PC-3 (cell line): ENCODE measurements at regions not wholly inside any gene's neighbourhood (a gene's known extent, or its start where the extent isn't known, plus 50 kb on each side); places are given as distances from the start of the nearest gene placed in this dataset.
"Not testable (repeated sequence)": the region's sequence is repeated elsewhere in the genome, so short reads cannot be mapped to it uniquely, and the experiment has no call there.

Experiments
- ATAC-seq: fragments of 200-7000 bp; cut with Tn5 transposase; 2 replicates; pipeline ENCODE4 v1.9.1; 2020; ENCODE audit warnings: mild to moderate bottlenecking, moderate library complexity
- BruUV-seq: library from RNA; stranded (reverse); fragments of 400-500 nt; replicated peaks from 2 replicates; lab custom pipeline; 2021; lab: Mats Ljungman, UMichigan
- CTCF ChIA-PET: fragments of 300-600 bp; sonication (Branson Sonifier 250); formaldehyde crosslinking; loops from one replicate; lab custom pipeline; 2022; ENCODE audit warnings: antibody characterized with exemption; lab: Charles Lee
- POLR2A ChIA-PET: fragments of 300-600 bp; sonication (Branson Sonifier 250); formaldehyde crosslinking; loops from one replicate; lab custom pipeline; 2022; ENCODE audit warnings: antibody characterized with exemption; ENCODE audit not compliant: unreplicated experiment; lab: Charles Lee
- DNase-seq: peaks from one replicate; pipeline ENCODE4 v3.0.0-alpha.2; 2015
- H2AFZ ChIP-seq: fragments of 300-600 bp; sonication (generic); 2 replicates; pipeline ENCODE4 v1.6.0; 2016; ENCODE audit warnings: antibody characterized with exemption, low read length
- H3F3A ChIP-seq: fragments of 300-600 bp; sonication (generic); one replicate; pipeline ENCODE4 v1.6.0; 2017; ENCODE audit warnings: antibody characterized with exemption, low read length, control low read depth, mild to moderate bottlenecking; ENCODE audit not compliant: unreplicated experiment
- H3K27ac ChIP-seq: fragments of 300-600 bp; sonication (generic); 2 replicates; pipeline ENCODE4 v1.5.1; 2016; ENCODE audit warnings: mild to moderate bottlenecking, low read length
- H3K27me3 ChIP-seq: fragments of 300-600 bp; sonication (generic); 2 replicates; pipeline ENCODE4 v1.6.1; 2016; ENCODE audit warnings: low read length, mixed read lengths
- H3K36me3 ChIP-seq: fragments of 300-600 bp; sonication (generic); 2 replicates; pipeline ENCODE4 v1.6.1; 2016; ENCODE audit warnings: low read depth, mixed run types, low read length, mixed read lengths
- H3K4me1 ChIP-seq: fragments of 300-600 bp; sonication (generic); 2 replicates; pipeline ENCODE4 v1.5.1; 2016; ENCODE audit warnings: low read length; ENCODE audit not compliant: insufficient read depth
- H3K4me2 ChIP-seq: fragments of 300-600 bp; sonication (generic); 2 replicates; pipeline ENCODE4 v1.6.0; 2016; ENCODE audit warnings: low read length
- H3K4me3 ChIP-seq: fragments of 300-600 bp; sonication (generic); 2 replicates; pipeline ENCODE4 v1.5.1; 2016; ENCODE audit warnings: mild to moderate bottlenecking, low read length, mixed read lengths
- H3K79me2 ChIP-seq: fragments of 300-600 bp; sonication (generic); 2 replicates; pipeline ENCODE4 v1.6.1; 2017; ENCODE audit warnings: low read length, mixed read lengths
- H3K9ac ChIP-seq: fragments of 300-600 bp; sonication (generic); 2 replicates; pipeline ENCODE4 v1.6.0; 2016; ENCODE audit warnings: mild to moderate bottlenecking, low read length
- H3K9me2 ChIP-seq: fragments of 300-600 bp; sonication (generic); replicated peaks from 2 replicates; pipeline ENCODE4 v1.6.1; 2016; ENCODE audit warnings: mixed run types, low read length, mixed read lengths
- H3K9me3 ChIP-seq: fragments of 300-600 bp; sonication (generic); 2 replicates; pipeline ENCODE4 v1.6.1; 2016; ENCODE audit warnings: low read length, mixed read lengths
- H4K20me1 ChIP-seq: fragments of 300-600 bp; sonication (generic); 2 replicates; pipeline ENCODE4 v1.6.1; 2016; ENCODE audit warnings: low read length, mixed read lengths
- EZH2 ChIP-seq: fragments of 300-600 bp; sonication (generic); IDR thresholded peaks from one replicate; pipeline ENCODE4 v1.6.1; 2017; ENCODE audit warnings: antibody characterized with exemption, mild to moderate bottlenecking, low read length; ENCODE audit not compliant: unreplicated experiment
- EZH2phosphoT487 ChIP-seq: fragments of 300-600 bp; sonication (generic); IDR thresholded peaks from 2 replicates; pipeline ENCODE4 v1.6.1; 2018; ENCODE audit warnings: mild to moderate bottlenecking, antibody characterized with exemption, low read length, borderline replicate concordance
- intact Hi-C: fragments of 100-400 bp; cut with micrococcal nuclease; formaldehyde crosslinking; loops from 2 replicates; pipeline ENCODE4 v1.9.0; 2023
- TF ChIP-seq, protein P1 (sequence below): fragments of 300-600 bp; sonication (generic); conservative IDR thresholded peaks from 2 replicates; pipeline ENCODE4 v1.5.1; 2017; ENCODE audit warnings: antibody characterized with exemption, low read depth, mild to moderate bottlenecking, low read length

DNA sequence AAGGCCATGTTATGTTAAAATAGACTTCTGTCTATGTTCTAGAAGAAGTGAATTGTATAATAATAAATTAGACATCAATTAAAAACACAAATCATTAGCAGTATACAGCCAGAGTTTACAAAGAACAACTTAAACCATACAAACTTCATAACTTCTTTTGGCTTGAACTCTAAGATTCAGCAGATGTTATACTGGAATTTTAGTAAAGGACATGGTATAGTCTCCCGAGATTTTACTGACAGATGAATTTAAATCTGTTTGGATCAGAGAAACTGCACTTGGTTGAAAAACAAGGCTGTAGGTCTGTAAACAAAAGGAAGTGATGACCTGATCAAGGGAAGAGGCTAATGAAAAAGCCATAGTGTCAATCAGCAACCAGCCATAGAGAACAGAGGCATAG is 132.6 kb upstream of the TBX18 start:
- intact Hi-C loops, result no loop called here
- BruUV-seq, result no TSS peak

DNA sequence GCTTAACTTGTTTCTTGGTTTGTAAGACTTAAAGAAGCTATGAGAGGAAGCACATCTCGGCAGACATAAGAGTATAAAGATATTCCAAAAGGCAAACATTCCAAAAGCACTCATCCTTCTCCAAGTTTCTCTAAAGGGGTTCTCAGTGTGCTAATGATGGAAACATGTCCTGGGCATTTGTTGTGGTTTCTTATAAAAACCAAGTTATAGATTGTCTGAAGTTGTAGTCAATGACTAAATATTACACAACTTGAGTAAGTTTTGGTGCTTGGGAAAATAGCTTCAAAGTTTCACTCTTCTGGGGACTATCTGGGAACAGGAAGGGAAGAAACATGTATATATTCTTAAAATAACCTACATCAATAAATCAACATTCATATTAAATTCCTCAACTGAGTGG is 128.3 kb upstream of the TBX18 start:
- H3K9me2 ChIP-seq, result no peaks in the 10 kb centered on the region
- no peaks in the 10 kb centered on the region for H4K20me1 ChIP-seq
- H3K4me1 ChIP-seq, result peaks cover 3% of the 10 kb centered on the region; the same call in 1 of the 2 replicates
- no peak overlapping the region for H3K4me2 ChIP-seq
- peaks cover 11% of the 10 kb centered on the region for H3K27me3 ChIP-seq
- H3K9me3 ChIP-seq, result no peaks in the 10 kb centered on the region
- H2AFZ ChIP-seq, result no peak overlapping the region
- no peak overlapping the region for H3K27ac ChIP-seq
- BruUV-seq, result no TSS peak
- POLR2A ChIA-PET, result no interaction called here
- TF ChIP-seq, protein P1, sequence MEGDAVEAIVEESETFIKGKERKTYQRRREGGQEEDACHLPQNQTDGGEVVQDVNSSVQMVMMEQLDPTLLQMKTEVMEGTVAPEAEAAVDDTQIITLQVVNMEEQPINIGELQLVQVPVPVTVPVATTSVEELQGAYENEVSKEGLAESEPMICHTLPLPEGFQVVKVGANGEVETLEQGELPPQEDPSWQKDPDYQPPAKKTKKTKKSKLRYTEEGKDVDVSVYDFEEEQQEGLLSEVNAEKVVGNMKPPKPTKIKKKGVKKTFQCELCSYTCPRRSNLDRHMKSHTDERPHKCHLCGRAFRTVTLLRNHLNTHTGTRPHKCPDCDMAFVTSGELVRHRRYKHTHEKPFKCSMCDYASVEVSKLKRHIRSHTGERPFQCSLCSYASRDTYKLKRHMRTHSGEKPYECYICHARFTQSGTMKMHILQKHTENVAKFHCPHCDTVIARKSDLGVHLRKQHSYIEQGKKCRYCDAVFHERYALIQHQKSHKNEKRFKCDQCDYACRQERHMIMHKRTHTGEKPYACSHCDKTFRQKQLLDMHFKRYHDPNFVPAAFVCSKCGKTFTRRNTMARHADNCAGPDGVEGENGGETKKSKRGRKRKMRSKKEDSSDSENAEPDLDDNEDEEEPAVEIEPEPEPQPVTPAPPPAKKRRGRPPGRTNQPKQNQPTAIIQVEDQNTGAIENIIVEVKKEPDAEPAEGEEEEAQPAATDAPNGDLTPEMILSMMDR, result no peak
- TF ChIP-seq EZH2, result no peak
- TF ChIP-seq EZH2phosphoT487, result no peak
- no peaks in the 10 kb centered on the region for H3K79me2 ChIP-seq
- H3K9ac ChIP-seq, result no peak overlapping the region
- DNase-seq, result no peak
- no peaks in the 10 kb centered on the region for H3F3A ChIP-seq
- intact Hi-C loops, result no loop called here
- no peaks in the 10 kb centered on the region for H3K36me3 ChIP-seq
- H3K4me3 ChIP-seq, result no peak overlapping the region
- CTCF ChIA-PET, result no interaction called here
- ATAC-seq, result no peak

More for the DNA sequence above, 132.6 kb upstream of the TBX18 start:
- Histone ChIP-seq H3K27ac (no peak overlapping the region), H3F3A (no peaks in the 10 kb centered on the region), H3K36me3 (no peaks in the 10 kb centered on the region), H3K4me3 (no peak overlapping the region), H3K9me2 (no peaks in the 10 kb centered on the region), H3K9me3 (no peaks in the 10 kb centered on the region), H3K79me2 (no peaks in the 10 kb centered on the region), H3K4me1 (peaks cover 10% of the 10 kb centered on the region), H3K4me2 (no peak overlapping the region), H4K20me1 (no peaks in the 10 kb centered on the region), H3K9ac (no peak overlapping the region), H2AFZ (no peak overlapping the region), H3K27me3 (peaks cover 38% of the 10 kb centered on the region)
- TF ChIP-seq, protein P1, result no peak
- no peak for TF ChIP-seq EZH2
- no peak for TF ChIP-seq EZH2phosphoT487
- ATAC-seq (no peak), DNase-seq (no peak)
- ChIA-PET POLR2A (no interaction called here), CTCF (no interaction called here)

DNA sequence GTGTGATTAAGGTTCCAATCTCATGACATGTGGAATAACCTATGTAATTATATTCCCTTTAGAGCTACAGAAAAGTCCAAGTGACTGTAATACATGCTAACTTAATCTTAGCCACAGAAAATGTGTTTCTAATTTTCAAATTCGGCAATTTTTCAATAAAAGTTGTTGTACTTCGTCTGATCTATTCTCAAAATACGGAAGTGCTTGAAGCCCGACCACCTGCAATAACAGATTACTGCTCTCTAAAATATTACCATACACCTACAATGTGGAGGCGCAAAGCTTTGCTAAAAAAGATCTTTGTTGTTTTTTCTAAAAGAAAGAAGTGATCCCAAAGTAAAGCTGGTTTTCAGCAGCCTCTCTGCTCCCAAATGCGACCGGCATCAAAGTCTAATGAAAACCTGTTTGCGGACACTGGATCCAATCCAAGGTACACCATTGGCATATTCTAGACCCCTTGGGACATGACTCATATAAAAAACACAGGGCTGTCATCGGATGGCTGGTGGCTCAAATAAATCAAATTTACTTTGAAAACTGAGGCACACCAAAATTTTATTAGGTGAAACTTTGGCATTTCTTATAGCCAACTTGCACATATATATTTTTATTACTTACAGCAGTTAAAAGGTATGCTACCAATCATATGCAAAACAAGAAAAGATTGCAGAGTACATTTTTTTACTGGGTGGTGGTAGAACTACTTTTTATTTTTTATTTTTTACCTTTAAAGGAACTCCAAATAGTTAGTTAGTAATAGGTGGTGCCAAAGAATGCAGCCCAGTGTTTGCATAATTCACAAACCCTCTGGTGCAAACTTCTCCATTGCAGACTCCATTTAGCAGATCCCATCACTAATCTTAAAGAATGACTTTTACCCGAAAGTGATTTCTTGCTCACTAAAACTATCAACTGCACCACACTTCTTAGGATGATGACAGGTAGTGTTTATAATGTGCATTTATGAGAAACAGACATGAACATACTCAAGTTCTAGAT is 118.7 kb upstream of the TBX18 start:
- TF ChIP-seq, protein P1, result no peak
- Histone ChIP-seq H3K9ac (no peak overlapping the region), H3K4me3 (no peak overlapping the region), H3K9me2 (no peaks in the 10 kb centered on the region), H2AFZ (no peak overlapping the region), H3K9me3 (no peaks in the 10 kb centered on the region), H3K27ac (no peak overlapping the region), H4K20me1 (no peaks in the 10 kb centered on the region), H3K36me3 (no peaks in the 10 kb centered on the region), H3F3A (no peaks in the 10 kb centered on the region), H3K4me2 (peak overlapping the region; percentile 24; the same call in 1 of the 2 replicates), H3K4me1 (no peaks in the 10 kb centered on the region), H3K27me3 (peaks cover 54% of the 10 kb centered on the region), H3K79me2 (no peaks in the 10 kb centered on the region)
- ChIA-PET POLR2A (no interaction called here), CTCF (no interaction called here)
- BruUV-seq, result no TSS peak
- ATAC-seq (no peak), DNase-seq (peak; percentile 60)
- intact Hi-C loops, result no loop called here

DNA sequence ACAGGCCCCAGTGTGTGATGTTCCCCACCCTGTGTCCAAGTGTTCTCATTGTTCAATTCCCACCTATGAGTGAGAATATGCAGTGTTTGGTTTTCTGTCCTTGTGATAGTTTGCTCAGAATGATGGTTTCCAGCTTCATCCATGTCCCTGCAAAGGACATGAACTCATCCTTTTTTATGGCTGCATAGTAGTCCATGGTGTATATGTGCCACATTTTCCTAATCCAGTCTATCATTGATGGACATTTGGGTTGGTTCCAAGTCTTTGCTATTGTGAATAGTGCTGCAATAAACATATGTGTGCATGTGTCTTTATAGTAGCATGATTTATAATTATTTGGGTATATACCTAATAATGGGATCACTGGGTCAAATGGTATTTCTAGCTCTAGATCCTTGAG is 115.0 kb upstream of the TBX18 start:
- not testable (repeated sequence) for H3K9ac ChIP-seq

More for the DNA sequence above, 115.0 kb upstream of the TBX18 start:
- CTCF ChIA-PET, H3K79me2 ChIP-seq, H3K36me3 ChIP-seq, H3K4me2 ChIP-seq, POLR2A ChIA-PET, H3K9me2 ChIP-seq, ATAC-seq, H3F3A ChIP-seq, H3K27ac ChIP-seq, BruUV-seq, H3K4me1 ChIP-seq, H3K4me3 ChIP-seq, H3K9me3 ChIP-seq, H4K20me1 ChIP-seq, DNase-seq, intact Hi-C loops, H2AFZ ChIP-seq: not testable (repeated sequence)
- H3K27me3 ChIP-seq, result peaks cover 32% of the 10 kb centered on the region
